ENCODE measurements at regions not wholly inside any gene's neighbourhood (a gene's known extent, or its start where the extent isn't known, plus 50 kb on each side); places are given as distances from the start of the nearest gene placed in this dataset.
A peak's percentile ranks its signal among the peaks of the same experiment; 100 is the strongest.

DNA sequence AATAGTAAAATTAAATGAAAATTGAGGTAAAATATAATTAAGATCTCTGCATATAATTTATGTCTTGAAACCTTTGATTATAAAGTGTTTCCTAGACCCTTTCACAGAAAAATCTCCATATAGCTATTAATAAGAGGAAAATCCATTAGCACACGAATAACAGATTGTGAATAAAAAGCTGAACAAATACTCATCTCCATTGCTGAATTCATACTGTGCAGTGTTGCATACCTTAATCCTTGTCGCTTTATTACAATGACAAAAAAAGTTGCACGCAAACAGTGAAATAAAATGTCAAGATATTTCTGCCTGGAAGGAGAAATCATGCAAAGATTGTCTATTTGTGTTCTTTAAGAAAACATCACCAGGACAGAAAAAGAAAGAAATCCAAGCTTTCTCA, 499.1 kb upstream of the TMPRSS15 start:
- DNase-seq (ENCODE audit: low read depth, low spot score), result no peak
- H3K4me3 ChIP-seq (ENCODE audit: low read length), result no peak overlapping the region

DNA sequence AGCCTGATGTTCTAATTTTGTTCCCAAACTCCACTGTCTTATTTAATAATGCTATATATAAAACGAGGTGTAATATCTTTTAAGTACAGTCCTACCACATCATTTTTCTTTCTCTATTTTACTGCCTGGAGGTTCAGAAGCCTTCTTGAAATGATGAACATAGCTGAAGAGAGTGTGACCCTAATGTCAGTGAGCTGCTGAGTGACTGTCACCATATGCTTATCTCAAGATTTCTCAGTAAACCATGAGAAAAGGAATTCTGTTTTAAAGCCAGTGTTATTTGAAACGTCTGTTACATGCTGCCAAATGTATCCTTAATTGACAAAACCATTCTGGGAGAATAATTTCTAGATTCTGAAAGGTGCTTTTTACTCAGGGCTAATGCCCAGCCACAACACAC, 503.5 kb upstream of the TMPRSS15 start:
- H3K4me3 ChIP-seq (ENCODE audit: low read length), result no peak overlapping the region
- no peak for DNase-seq (ENCODE audit: low read depth, low spot score)

DNA sequence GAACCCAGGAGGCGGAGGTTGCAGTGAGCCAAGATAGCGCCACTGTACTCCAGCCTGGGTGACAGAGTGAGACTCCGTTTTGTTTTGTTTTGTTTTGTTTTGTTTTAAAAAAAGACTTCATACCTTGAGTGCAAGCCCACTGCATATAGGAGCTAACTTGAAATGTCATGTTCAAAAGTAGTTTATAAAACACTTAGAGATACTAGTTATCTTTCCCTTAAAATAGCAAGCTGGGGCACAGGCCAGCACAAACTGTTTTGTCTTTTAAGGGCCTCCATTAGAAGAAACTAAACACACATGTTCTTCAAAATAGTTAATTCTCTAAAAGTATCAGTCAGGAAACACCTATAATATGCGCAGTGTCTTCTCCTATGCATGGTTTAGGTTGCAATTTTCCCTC, 505.1 kb upstream of the TMPRSS15 start:
- H3K4me3 ChIP-seq (ENCODE audit: low read length), result no peak overlapping the region
- no peak for DNase-seq (ENCODE audit: low read depth, low spot score)

DNA sequence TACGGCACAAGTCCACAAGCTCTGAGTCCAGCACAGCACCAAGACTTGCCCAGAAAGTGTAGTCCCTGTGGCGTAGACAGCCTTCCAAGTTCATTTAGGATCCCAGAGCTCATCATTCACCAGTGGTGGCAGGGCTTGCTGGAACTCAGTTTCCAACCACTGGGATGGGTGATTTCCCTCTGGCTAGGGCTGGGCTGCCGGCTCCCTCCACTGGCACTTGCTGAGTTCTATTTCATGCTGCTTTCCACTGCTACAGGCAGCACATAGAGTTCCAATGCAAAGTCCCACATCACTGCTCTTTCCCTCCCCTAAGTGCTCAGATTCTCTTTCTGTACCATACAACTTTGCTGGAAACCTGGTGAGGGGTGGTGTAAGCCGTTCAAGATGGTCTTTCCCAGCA, 510.3 kb upstream of the TMPRSS15 start:
- H3K4me3 ChIP-seq (ENCODE audit: low read length), result no peak overlapping the region
- no peak for DNase-seq (ENCODE audit: low read depth, low spot score)

DNA sequence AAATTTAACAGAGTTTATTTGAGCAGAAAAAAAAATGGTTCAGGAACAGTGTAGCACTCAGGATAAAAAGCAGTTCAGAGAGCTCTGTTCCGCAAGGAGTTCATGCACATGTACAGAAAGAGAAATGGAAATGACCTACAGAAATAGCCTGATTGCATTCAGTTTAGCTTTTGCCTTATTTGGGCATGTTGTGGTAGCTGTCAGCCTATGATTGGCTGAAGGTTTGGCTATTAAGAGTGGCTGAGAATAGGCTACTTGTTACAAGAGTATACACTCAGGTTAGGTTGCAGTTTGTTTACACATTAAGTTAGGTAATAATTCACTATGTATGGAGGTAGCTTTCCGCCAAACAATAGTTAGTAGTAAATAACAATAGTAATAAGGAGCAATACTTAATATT, 511.0 kb upstream of the TMPRSS15 start:
- no peak overlapping the region for H3K4me3 ChIP-seq (ENCODE audit: low read length)
- DNase-seq (ENCODE audit: low read depth, low spot score), result no peak

DNA sequence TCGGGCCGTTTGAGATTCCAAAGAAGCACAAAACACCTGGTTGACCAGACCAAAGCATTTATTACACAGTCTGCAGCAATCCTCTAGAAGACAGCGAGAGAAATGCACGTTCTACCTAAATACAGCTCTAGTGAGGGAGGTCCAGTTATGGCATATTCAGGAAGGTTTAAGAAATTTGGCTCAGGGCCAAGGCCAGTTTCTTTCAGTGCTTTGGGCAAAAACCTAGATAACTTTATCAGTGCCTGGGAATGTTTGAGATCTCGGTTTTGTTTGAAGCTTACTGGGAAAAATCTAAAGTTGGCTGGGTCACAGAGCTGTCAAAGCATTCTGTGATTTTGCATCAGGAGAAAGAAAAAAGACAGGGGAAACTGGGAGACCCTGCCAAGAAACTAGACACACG, 514.0 kb upstream of the TMPRSS15 start:
- DNase-seq (ENCODE audit: low read depth, low spot score), result no peak
- no peak overlapping the region for H3K4me3 ChIP-seq (ENCODE audit: low read length)

DNA sequence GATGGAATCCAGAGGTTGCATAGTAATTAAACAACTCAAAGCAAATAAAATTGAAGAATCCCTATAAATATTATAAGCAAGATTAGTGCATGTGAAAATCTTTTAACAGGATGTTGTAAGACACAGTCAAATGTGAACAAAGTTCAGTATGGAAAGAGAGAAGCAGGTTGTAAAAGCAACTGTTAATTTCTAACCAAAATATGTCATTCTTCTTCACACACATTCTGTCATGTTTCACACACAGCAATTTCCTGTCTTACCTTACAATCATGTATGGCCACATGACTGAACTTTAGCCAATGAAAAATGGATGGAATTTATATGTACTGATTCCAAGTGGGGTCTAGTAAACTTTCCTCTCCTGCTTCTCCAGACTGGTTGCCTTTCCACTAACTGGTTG, 527.7 kb upstream of the TMPRSS15 start:
- H3K4me3 ChIP-seq (ENCODE audit: low read length), result no peak overlapping the region
- no peak for DNase-seq (ENCODE audit: low read depth, low spot score)

DNA sequence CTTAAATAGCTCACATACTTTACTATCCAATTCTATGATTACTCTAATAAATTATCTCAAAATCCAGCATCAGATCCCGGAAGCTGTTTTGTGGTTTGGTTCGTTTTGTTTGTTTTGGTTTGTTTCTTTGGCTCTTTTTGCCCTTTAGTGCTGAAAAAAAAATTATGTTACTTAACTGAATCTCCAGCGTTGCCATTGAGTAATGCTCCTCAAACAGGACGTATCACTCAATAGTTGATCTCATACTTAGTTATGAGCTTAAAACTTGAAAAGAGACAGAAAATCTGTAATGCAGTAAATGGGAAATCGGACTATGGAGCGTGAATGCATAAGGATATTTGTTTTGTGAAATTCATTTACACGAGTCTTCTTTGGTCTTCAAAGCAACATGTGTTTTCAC, 533.8 kb upstream of the TMPRSS15 start:
- H3K4me3 ChIP-seq (ENCODE audit: low read length), result no peak overlapping the region
- no peak for DNase-seq (ENCODE audit: low read depth, low spot score)

DNA sequence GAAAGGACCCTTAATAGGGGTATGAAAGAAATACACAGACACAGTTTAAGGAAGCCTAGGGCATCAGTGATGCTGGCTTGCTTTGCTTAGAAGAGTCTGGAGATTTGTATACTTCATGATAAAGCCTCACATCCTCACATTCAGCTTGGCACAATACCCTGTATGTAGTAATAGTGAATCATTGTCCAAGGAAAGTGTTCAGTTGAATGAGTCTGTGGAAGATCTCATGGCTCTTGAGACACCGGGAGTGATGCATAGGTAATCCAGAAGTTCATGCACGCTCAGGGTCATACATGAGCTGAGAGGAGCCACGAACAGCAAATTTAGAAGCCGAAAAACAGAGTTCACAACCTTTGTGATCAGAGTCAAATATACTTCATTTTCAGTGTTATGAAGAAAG, 537.2 kb upstream of the TMPRSS15 start:
- DNase-seq (ENCODE audit: low read depth, low spot score), result no peak
- H3K4me3 ChIP-seq (ENCODE audit: low read length), result no peak overlapping the region

DNA sequence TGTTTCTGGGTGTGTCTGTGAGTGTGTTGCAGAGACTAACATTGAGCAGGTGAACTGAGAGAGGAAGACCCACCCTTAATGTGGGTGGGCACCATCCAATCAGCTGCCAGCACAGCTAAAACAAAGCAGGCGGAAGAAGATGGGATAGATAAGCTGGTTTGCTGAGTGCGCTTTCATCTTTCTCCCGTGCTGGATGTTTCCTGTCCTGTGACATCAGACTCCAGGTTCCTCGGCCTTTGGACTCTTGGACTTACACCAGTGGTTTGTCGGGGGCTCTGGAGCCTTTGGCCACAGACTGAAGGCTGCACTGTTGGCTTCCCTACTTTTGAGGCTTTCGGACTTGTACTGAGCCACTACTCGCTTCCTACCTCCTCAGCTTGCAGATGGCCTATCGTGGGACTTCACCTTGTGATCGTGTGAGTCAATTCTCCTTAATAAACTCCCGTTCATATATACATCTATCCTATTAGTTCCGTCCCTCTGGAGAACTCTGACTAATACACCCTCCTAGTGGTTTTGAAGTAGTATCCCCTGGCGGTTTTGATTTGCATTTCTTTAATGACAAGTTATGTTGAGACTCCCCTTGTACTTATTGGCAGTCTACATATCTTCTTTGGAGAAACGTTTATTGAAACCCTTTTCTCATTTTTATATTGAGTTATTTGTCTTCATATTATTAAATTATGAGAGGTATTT, 546.6 kb upstream of the TMPRSS15 start:
- DNase-seq (ENCODE audit: low read depth, low spot score), result no peak
- no peak overlapping the region for H3K4me3 ChIP-seq (ENCODE audit: low read length)

DNA sequence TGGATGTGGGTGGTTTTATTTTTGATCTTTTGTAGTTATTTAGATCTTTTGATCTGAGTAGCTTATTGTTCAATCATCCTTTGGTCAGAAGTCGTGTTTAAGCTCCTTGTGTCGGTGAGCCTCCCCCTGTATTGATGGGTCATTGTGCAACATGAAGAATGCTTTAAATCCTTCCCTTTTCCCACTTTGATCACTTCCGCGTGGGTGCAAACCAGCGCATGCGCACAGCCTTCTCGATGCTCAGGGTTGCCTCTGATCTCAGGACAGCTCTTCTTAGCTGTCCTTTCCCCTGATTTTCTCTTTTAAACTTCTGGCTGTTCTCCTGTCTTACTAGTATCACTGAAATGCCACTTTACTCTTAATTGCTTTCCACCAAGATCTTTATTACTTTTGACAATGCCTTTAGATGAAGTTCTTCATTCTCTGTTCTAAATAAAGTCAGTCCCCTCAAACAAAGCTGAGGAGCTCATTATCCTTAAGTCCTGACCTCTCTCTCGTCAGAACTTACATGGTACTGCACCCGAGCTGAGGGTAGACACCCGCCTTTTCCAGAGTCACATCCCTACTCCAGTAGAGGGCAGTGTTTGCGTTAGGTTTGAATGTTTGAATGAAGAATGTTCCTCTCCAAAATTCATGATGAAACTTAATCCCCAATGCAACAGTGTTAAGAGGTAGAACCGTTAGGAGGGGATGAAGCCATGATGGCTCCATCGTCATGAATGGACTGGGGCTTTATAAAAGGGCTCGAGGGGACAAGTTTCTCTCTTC, 547.9 kb upstream of the TMPRSS15 start:
- peak; percentile 39 for DNase-seq (ENCODE audit: low read depth, low spot score)
- no peak overlapping the region for H3K4me3 ChIP-seq (ENCODE audit: low read length)

DNA sequence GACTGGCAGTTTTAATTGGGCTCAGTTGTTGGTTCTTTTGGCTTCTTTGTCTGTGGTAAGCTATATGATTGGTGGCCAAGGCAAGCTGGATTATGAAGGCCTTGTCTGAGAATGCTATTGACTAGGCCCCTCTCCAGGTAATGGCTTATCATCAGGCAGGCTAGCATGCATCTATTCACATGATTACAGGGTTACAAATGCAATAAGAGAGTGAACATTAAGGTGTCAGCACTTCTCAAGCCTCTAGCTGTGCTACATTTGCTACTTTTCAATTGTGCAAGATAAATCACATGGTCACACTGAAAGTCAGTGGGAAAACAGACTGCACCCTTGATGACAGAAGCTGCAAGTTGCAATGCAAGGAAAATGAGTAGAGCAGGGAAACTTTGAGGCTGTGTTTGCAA, 550.9 kb upstream of the TMPRSS15 start:
- no peak overlapping the region for H3K4me3 ChIP-seq (ENCODE audit: low read length)
- no peak for DNase-seq (ENCODE audit: low read depth, low spot score)

DNA sequence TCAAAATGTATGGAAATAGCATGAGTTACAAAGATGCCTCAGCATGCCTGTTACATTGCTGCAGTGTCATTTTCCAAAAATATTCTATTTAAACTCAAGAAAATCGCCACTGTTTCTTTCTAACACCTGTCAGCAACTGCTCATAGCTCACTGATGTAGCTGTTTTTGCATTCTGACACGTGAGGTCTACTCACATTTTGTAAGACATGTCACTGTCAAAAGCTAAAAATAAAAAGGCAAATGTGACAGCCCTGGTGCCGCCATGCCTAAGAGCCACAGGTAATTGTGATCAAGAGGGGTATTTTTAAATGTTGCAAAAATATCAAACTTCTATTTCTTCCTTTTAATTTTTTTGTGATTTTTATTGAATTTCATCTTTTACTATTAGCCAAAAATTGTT, 556.2 kb upstream of the TMPRSS15 start:
- H3K4me3 ChIP-seq (ENCODE audit: low read length), result no peak overlapping the region

DNA sequence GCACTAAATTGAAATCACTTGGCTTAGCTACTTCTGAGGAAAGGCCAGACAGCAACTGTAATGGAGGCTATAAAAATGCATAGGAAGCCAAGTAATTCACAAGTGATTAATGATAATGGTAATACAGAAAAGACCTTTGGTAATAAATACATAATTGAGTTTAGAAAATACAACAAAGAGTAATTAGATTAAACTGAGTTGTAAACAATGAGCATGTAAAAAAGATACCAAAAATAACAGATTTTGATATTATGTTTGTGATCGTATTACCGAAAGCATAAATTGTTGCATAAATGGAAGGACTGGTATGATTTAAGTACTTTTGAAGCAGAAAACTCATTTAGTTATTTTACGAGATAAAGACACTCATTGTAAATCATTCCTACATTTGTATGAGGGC, 556.7 kb upstream of the TMPRSS15 start:
- no peak overlapping the region for H3K4me3 ChIP-seq (ENCODE audit: low read length)
- DNase-seq (ENCODE audit: low read depth, low spot score), result no peak

More for the DNA sequence above, 556.2 kb upstream of the TMPRSS15 start:
- DNase-seq (ENCODE audit: low read depth, low spot score), result no peak

DNA sequence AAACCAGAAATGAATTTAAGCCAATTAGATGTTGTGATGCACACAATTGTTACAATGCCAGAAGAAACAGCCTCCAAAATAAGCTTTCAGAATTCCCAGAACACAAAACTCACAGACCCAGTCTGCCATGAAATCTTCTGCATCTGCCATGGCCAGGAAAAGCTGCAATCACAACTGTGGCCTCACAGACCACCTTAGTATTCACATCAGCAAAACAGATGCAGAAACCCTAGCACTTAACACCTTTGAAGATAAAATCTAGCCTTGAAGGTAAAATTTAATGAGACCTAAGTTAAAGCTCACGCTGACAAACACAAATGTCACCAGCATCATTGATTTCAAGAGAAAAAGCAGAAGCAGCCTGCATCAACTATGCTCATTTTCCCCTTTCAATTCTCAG, 566.8 kb upstream of the TMPRSS15 start:
- no peak overlapping the region for H3K4me3 ChIP-seq (ENCODE audit: low read length)
- no peak for DNase-seq (ENCODE audit: low read depth, low spot score)

DNA sequence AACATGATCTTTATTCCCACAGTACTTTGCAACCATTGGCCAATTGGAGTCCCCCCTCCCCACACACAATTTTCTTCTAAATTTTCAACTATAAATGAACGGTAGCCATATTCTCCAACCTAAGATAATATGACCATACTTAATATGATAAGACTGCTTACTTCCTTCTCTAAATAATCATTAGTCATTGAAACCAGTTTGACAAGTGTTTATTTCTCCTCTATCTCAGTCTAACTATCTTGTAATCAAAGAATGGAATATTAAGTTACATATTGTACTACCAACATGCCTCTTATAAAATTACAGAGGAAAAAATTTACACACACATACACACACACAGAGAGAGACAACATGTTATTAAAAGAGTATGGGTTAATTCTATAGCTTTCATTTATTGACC, 567.4 kb upstream of the TMPRSS15 start:
- no peak for DNase-seq (ENCODE audit: low read depth, low spot score)
- H3K4me3 ChIP-seq (ENCODE audit: low read length), result no peak overlapping the region

DNA sequence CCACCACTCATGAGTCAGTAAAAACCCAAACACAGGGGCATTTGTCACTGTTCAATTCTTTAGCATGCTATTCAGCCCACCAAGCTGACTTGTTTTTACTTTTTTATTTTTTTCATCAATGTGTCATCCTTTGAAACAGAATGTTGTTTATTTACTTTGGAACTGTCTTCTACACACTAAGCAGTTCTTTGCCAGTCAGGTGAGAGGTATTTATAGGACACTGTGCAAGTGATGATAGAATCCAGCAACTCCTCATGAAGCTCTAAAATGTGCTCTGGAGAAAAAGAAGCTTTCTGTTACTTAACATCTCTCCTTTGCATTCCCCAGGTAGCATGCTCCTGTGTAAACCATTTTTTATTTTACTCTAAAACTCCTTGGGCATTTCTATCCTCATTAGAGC, 582.0 kb upstream of the TMPRSS15 start:
- no peak for DNase-seq (ENCODE audit: low read depth, low spot score)
- no peak overlapping the region for H3K4me3 ChIP-seq (ENCODE audit: low read length)

DNA sequence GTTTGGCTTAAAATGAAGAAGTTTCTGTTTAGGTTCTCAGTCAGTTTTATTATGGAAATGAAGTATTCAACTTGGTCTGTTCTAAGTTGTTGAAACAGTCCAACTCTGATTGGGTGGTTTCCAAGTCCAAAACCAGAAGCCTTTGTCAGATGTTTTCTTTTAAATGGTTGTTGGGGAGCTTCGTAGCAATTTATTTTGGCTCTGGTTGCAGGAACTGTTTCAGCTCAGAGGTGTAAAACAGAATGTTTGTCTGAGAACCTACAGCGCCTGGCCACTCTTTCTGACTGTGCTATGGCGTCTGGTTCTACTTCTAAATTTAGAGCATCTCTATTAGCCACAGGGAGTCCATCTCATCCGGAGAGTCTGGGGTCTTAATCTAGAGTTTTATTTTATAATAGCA, 582.6 kb upstream of the TMPRSS15 start:
- no peak for DNase-seq (ENCODE audit: low read depth, low spot score)
- H3K4me3 ChIP-seq (ENCODE audit: low read length), result no peak overlapping the region

DNA sequence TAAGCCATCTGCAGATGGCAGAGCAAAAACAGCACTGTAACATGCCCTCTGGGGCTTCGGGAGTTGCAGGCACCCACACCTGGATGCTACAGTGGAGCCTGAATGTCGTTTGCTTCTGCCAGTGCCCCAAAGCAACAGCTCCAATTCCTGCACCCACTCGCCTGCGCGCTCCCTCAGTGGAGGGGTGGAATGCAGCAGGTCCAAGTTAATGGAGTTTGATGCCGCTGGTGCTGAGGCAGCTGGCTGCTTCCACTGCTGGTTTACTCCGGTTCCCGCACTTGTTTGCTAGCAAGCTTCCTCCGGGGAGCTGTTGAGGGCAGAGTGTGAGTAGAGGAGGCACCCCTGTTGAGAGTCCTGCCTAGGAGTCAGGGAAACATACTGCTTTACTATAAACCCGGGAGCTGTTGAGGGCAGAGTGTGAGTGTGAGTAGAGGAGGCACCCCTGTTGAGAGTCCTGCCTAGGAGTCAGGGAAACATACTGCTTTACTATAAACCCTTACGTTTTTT, 584.0 kb upstream of the TMPRSS15 start:
- no peak overlapping the region for H3K4me3 ChIP-seq (ENCODE audit: low read length)
- DNase-seq (ENCODE audit: low read depth, low spot score), result no peak

DNA sequence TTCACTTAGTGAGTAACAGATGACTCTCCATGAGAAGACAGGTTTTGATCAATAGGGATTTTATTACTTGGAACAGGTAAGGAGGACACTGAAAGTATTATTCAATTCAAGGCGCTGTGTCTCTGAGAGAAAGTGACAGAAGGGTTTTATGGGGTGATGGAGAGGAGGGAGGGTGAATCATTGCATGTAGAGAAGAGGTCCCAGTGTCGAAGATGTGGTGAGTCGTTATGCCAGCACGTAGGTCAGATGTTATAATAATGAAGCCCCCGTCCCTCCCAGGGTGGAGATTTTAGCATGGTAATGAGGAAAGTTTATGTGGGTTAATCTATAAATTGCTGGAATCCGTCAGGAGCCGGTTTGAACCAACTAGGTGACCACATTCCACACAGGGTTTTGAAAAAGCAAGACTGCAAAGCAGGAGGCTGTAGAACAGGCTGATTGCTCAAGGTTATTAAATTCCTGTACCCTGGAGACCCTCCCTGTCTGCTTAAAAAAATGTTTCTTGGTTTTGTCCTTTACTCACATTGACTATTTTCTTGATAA, 586.4 kb upstream of the TMPRSS15 start:
- no peak for DNase-seq (ENCODE audit: low read depth, low spot score)
- H3K4me3 ChIP-seq (ENCODE audit: low read length), result no peak overlapping the region

DNA sequence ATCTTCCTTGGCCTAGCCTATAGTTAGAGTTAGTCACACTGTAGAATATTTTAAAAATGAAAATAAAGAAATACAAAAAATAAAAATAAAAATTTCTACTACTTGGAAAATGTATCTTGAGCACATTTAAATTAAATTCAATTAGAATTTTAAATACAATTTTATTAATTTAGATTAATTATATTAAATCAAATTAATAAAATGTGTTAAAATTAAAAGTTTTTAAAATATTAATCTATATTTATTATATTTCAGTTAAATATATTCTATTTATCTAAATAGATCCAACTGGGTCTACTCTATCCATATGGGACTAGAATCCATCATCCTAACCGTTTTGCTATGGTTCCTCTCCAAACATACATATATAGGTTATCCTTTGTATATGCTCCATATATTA, 588.3 kb upstream of the TMPRSS15 start:
- DNase-seq (ENCODE audit: low read depth, low spot score), result no peak

More for the DNA sequence above, 588.3 kb upstream of the TMPRSS15 start:
- no peak overlapping the region for H3K4me3 ChIP-seq (ENCODE audit: low read length)

Data from Jurkat, Clone E6-1 (cell line).